A549 (cell line): ENCODE measurements at regions not wholly inside any gene's neighbourhood (a gene's known extent, or its start where the extent isn't known, plus 50 kb on each side); places are given as distances from the start of the nearest gene placed in this dataset.
"Not testable (repeated sequence)": the region's sequence is repeated elsewhere in the genome, so short reads cannot be mapped to it uniquely, and the experiment has no call there.

Source experiments
- CEBPB ChIP-seq, 2 experiments: fragments of >200 bp in 1 of 2; sonication (Bioruptor Twin) in 1 of 2; formaldehyde crosslinking in 1 of 2; IDR thresholded peaks; 2 replicates each; pipeline ENCODE4 v1.6.1; 2012 to 2016
- ELK1 ChIP-seq: fragments of 150-350 bp; IDR thresholded peaks from 2 replicates; pipeline ENCODE4 v1.6.1; 2014; ENCODE audit warnings: low read depth, mild to moderate bottlenecking, low read length
- HOXA7 ChIP-seq: fragments of 250-450 bp; sonication (Bioruptor Pico); IDR thresholded peaks from 2 replicates; pipeline ENCODE4 v1.5.0; 2020; ENCODE audit warnings: mild to moderate bottlenecking, moderate library complexity
- PHF8 ChIP-seq: fragments of 200-600 bp; sonication (generic); IDR thresholded peaks from 2 replicates; pipeline ENCODE4 v1.6.1; 2016; ENCODE audit warnings: low read depth, mild to moderate bottlenecking, antibody characterized with exemption, moderate library complexity, borderline replicate concordance
- POLR2A ChIP-seq: IDR thresholded peaks from 2 replicates; pipeline ENCODE4 v1.6.1; 2012; ENCODE audit warnings: mild to moderate bottlenecking, low read length
- USF2 ChIP-seq: fragments of 450-650 bp; IDR thresholded peaks from 2 replicates; pipeline ENCODE4 v1.6.1; 2014; ENCODE audit warnings: antibody characterized with exemption
- TF ChIP-seq, protein P1 (sequence below): fragments of >200 bp; sonication (Bioruptor Twin); formaldehyde crosslinking; IDR thresholded peaks from 3 replicates; pipeline ENCODE4 v1.5.1; 2016

- not testable (repeated sequence) for TF ChIP-seq HOXA7 (CRISPR knock-in tag); POLR2A; CEBPB (IDR thresholded peaks at IDR 0.05); PHF8; USF2; ELK1
- TF ChIP-seq, protein P1, sequence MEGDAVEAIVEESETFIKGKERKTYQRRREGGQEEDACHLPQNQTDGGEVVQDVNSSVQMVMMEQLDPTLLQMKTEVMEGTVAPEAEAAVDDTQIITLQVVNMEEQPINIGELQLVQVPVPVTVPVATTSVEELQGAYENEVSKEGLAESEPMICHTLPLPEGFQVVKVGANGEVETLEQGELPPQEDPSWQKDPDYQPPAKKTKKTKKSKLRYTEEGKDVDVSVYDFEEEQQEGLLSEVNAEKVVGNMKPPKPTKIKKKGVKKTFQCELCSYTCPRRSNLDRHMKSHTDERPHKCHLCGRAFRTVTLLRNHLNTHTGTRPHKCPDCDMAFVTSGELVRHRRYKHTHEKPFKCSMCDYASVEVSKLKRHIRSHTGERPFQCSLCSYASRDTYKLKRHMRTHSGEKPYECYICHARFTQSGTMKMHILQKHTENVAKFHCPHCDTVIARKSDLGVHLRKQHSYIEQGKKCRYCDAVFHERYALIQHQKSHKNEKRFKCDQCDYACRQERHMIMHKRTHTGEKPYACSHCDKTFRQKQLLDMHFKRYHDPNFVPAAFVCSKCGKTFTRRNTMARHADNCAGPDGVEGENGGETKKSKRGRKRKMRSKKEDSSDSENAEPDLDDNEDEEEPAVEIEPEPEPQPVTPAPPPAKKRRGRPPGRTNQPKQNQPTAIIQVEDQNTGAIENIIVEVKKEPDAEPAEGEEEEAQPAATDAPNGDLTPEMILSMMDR = not testable (repeated sequence)
These were observed 268.6 kb upstream of the SATB1 start for GRCh38 chr3:18693588-18694329.
